Neural progenitor cell (in vitro differentiated cells): ENCODE measurements at regions not wholly inside any gene's neighbourhood (a gene's known extent, or its start where the extent isn't known, plus 50 kb on each side); places are given as distances from the start of the nearest gene placed in this dataset.

Experiments used
- EZH2phosphoT487 ChIP-seq: fragments of 200-600 bp; sonication (generic); IDR thresholded peaks from 2 replicates; pipeline ENCODE4 v1.6.1; 2017; ENCODE audit warnings: antibody characterized with exemption
- TF ChIP-seq, protein P1 (sequence below): fragments of 200-600 bp; sonication (generic); IDR thresholded peaks from 2 replicates; pipeline ENCODE4 v1.5.1; 2017; ENCODE audit warnings: antibody characterized with exemption, mild to moderate bottlenecking

DNA sequence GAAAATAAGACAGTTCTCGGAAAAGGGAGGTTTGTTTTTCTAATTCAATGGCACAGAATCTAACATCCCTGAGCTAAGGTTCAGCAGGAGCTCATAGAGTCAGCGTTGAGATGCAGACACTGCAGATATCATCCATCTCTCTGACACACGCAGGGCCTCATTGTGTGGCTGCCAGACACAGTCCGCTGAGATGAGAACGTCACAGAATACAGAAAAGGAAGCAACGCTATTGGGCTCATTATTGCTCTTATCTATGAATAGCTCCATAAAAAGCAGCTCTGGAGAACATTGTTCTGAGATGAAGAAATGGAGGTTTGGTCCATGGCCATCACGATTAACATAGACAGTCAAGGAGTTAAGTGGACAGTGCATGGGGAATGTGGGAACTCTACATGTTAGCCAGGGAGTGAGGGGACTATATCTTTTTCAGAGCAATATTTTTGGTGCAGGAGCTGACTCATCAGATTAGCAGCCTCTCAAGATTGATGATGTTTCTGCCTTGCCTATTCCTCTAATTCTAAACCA, 771.6 kb upstream of the CXADR start:
- TF ChIP-seq, protein P1, sequence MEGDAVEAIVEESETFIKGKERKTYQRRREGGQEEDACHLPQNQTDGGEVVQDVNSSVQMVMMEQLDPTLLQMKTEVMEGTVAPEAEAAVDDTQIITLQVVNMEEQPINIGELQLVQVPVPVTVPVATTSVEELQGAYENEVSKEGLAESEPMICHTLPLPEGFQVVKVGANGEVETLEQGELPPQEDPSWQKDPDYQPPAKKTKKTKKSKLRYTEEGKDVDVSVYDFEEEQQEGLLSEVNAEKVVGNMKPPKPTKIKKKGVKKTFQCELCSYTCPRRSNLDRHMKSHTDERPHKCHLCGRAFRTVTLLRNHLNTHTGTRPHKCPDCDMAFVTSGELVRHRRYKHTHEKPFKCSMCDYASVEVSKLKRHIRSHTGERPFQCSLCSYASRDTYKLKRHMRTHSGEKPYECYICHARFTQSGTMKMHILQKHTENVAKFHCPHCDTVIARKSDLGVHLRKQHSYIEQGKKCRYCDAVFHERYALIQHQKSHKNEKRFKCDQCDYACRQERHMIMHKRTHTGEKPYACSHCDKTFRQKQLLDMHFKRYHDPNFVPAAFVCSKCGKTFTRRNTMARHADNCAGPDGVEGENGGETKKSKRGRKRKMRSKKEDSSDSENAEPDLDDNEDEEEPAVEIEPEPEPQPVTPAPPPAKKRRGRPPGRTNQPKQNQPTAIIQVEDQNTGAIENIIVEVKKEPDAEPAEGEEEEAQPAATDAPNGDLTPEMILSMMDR, result no peak
- no peak for TF ChIP-seq EZH2phosphoT487
